Erythroblast (primary cell): ENCODE measurements at regions not wholly inside any gene's neighbourhood (a gene's known extent, or its start where the extent isn't known, plus 50 kb on each side); places are given as distances from the start of the nearest gene placed in this dataset.

ENCODE experiments used
- GATA1 ChIP-seq: IDR thresholded peaks from 2 replicates; pipeline ENCODE4 v1.6.1; 2011; ENCODE audit warnings: low read depth, mild to moderate bottlenecking, control low read depth, low read length, moderate library complexity
- POLR2A ChIP-seq: IDR thresholded peaks from 2 replicates; pipeline ENCODE4 v1.6.1; 2011; ENCODE audit warnings: mild to moderate bottlenecking, low read length

DNA sequence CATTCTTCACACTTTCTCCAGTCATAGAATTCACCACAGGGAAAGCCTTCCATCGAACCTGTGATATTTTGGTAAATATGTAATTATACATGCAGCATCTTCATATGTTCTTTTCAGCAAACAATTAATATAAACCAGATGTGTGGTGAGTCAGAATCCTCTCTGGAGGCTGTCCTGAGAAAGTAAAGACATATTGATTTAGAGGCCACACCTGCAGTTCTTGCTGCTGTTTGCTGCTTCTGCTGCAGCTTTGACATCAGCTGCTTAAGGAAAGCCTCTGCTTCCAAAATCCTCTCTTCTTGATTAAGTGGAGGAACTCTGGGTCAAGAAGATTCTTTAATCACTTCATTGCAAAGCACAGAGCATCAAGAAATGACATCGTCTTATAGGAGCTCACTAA is 568.8 kb upstream of the ZEB2 start:
- no peak for TF ChIP-seq POLR2A
- no peak for TF ChIP-seq GATA1
